ENCODE measurements at regions not wholly inside any gene's neighbourhood (a gene's known extent, or its start where the extent isn't known, plus 50 kb on each side); places are given as distances from the start of the nearest gene placed in this dataset.

DNA sequence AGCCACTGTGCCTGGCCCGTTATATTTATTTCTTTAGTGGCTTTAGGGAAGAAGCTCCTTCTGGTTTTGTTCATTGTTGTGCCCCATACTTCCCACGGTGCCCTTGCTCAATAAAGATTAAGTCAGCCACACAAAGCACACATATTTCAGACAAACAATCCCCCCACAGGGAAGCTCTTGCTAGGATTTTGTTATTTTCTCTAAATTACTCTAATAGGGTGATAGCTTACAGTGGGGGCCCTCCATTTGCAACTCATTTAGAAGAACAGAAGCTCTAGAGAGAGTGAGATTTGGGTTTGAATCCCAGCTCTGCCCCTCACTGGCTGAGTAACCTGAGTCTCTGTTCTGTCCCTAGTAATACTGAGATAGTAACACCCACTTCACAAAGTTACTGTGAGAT lies 499.9 kb downstream of the GRIN2A start (continued):
- no peak for TF ChIP-seq ZNF407 (IDR thresholded peaks at IDR 0.05; ENCODE audit: low read depth)
- no peak for TF ChIP-seq SRSF9 (IDR thresholded peaks at IDR 0.05; ENCODE audit: borderline replicate concordance, low read depth, low read length)
- TF ChIP-seq PBX2 (CRISPR knock-in tag; IDR thresholded peaks at IDR 0.05; ENCODE audit: low read depth) = no peak
- TF ChIP-seq PBX2 (tag; conservative IDR thresholded peaks at IDR 0.05; ENCODE audit: low read depth) = no peak
- no peak for TF ChIP-seq MTA2 (IDR thresholded peaks at IDR 0.05; ENCODE audit: low read depth)
- no peak for TF ChIP-seq CBX8 (IDR thresholded peaks at IDR 0.05; ENCODE audit: borderline replicate concordance, extremely low read depth, low read depth, low read length, poor library complexity, severe bottlenecking)
- no peak for TF ChIP-seq ZNF239 (CRISPR knock-in tag; IDR thresholded peaks at IDR 0.05)
- TF ChIP-seq HNRNPUL1 (IDR thresholded peaks at IDR 0.05; ENCODE audit: low read length) = no peak
- no peak for TF ChIP-seq RNF2 (IDR thresholded peaks at IDR 0.05)
- no peak for TF ChIP-seq SIX5 (IDR thresholded peaks at IDR 0.05; ENCODE audit: borderline replicate concordance in 1 of 2, insufficient read depth in 1 of 2, low read depth in 1 of 2, low read length in 2 of 2)
- no peak for TF ChIP-seq AFF4 (CRISPR knock-in tag; IDR thresholded peaks at IDR 0.05)
